ENCODE measurements at regions not wholly inside any gene's neighbourhood (a gene's known extent, or its start where the extent isn't known, plus 50 kb on each side); places are given as distances from the start of the nearest gene placed in this dataset.

- CTCF ChIA-PET: no interaction called here
- H3K27ac ChIP-seq (ENCODE audit: extremely low read depth, low read depth, low read length): no peak overlapping the region
- POLR2A ChIA-PET: no interaction called here
Measured at GRCh38 chr16:80889779-80890359, 85.5 kb upstream of the CDYL2 start.

GRCh38 chr16:80887062-80887461 lies 82.7 kb upstream of the CDYL2 start:
- no peak overlapping the region for H3K27ac ChIP-seq (ENCODE audit: extremely low read depth, low read depth, low read length)
- peaks cover 7% of the 10 kb centered on the region; the same call in 1 of the 2 replicates for H3K4me1 ChIP-seq (ENCODE audit: control insufficient read depth, insufficient read depth, low read length)
- ChIA-PET POLR2A (no interaction called here), CTCF (no interaction called here)
- no peak for TF ChIP-seq ZNF121 (tag by site-specific recombination; IDR thresholded peaks at IDR 0.05)
- no peak for TF ChIP-seq KLF7 (tag by site-specific recombination; IDR thresholded peaks at IDR 0.05; ENCODE audit: borderline replicate concordance)
- TF ChIP-seq ZNF311 (tag by site-specific recombination; IDR thresholded peaks at IDR 0.05; ENCODE audit: borderline replicate concordance): no peak
- no peak for TF ChIP-seq KLF9 (tag by site-specific recombination; IDR thresholded peaks at IDR 0.05; ENCODE audit: low read depth)
- TF ChIP-seq ZNF792 (tag by site-specific recombination; IDR thresholded peaks at IDR 0.05): no peak
- TF ChIP-seq SCRT2 (tag by site-specific recombination; IDR thresholded peaks at IDR 0.05): no peak
- TF ChIP-seq ZNF175 (tag by site-specific recombination; IDR thresholded peaks at IDR 0.05): no peak
- no peak for TF ChIP-seq ZBTB44 (tag by site-specific recombination; IDR thresholded peaks at IDR 0.05)
- TF ChIP-seq ZSCAN16 (tag by site-specific recombination; IDR thresholded peaks at IDR 0.05): no peak
- no peak for TF ChIP-seq ZNF362 (tag by site-specific recombination; IDR thresholded peaks at IDR 0.05)
- no peak for TF ChIP-seq ZNF19 (tag by site-specific recombination; IDR thresholded peaks at IDR 0.05; ENCODE audit: low read depth)
- no peak overlapping the region for H3K4me3 ChIP-seq (ENCODE audit: low read depth, low read length)
- no peaks in the 10 kb centered on the region for H3K36me3 ChIP-seq (ENCODE audit: control insufficient read depth in 2 of 2, insufficient read depth in 1 of 2, low read length in 2 of 2)
- H3K9me3 ChIP-seq (ENCODE audit: control insufficient read depth, insufficient read depth, low read depth, low read length): no peaks in the 10 kb centered on the region

More at GRCh38 chr16:80889779-80890359, 85.5 kb upstream of the CDYL2 start:
- Histone ChIP-seq H3K4me3 (ENCODE audit: low read depth, low read length) (no peak overlapping the region), H3K4me1 (ENCODE audit: control insufficient read depth, insufficient read depth, low read length) (peaks cover 7% of the 10 kb centered on the region; the same call in 1 of the 2 replicates), H3K36me3 (ENCODE audit: control insufficient read depth in 2 of 2, insufficient read depth in 1 of 2, low read length in 2 of 2) (no peaks in the 10 kb centered on the region), H3K9me3 (ENCODE audit: control insufficient read depth, insufficient read depth, low read depth, low read length) (no peaks in the 10 kb centered on the region)
- no peak for TF ChIP-seq KLF17 (tag by site-specific recombination; IDR thresholded peaks at IDR 0.05)
- no peak for TF ChIP-seq ZNF140 (tag by site-specific recombination; IDR thresholded peaks at IDR 0.05)
- TF ChIP-seq ZEB2 (tag by site-specific recombination; IDR thresholded peaks at IDR 0.05): no peak
- no peak for TF ChIP-seq ZBTB11 (tag by site-specific recombination; conservative IDR thresholded peaks at IDR 0.05; ENCODE audit: low read depth)
- no peak for TF ChIP-seq ZBTB17 (tag by site-specific recombination; IDR thresholded peaks at IDR 0.05)

Measured in HEK293 (cell line).